NCI-H2196 (cell line): ENCODE measurements at regions not wholly inside any gene's neighbourhood (a gene's known extent, or its start where the extent isn't known, plus 50 kb on each side); places are given as distances from the start of the nearest gene placed in this dataset.

Experiments
- DNase-seq: peaks from one replicate; lab custom pipeline; 2025; ENCODE audit not compliant: unreplicated experiment; lab: John Stamatoyannopoulos, UW

DNA sequence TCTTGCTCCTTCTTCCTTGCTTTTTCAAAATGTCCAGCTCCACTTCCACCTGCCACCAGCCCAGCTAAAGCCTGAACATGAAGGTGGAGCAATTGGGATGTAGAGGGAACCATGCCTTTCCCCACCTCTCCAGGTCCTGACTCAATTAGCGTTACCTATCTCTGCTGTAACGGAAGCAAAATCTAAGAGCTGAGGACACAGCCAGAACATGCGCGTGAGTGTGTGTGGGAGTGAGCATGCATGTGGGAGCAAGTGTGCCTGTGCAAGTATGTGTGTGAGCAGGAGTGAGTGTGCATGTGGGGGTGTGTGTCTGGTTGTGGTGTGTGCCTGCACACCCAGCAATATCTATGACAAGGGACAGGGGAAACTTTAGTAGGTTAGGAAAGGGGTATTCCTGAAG is 364.5 kb downstream of the MID1IP1 start:
- DNase-seq = no peak

DNA sequence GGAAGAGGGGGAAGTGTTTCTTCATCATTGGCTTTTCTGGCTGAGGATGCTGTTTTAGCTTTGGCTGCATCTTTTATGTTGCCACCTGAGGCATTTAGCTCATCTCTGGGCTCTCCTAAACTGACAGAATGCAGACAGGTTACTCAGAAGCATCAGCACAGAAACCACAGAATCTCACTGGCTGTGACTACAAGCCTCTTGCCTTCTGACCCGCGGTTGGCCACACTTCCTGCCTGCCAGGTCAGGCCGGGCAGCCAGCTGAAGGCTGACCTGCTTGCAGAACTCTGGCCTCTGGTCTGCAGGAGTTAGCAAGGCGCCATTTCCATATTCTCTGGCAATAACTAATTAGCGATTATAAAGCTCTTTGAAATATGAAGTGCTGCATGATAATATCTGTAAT is 366.5 kb downstream of the MID1IP1 start:
- no peak for DNase-seq

DNA sequence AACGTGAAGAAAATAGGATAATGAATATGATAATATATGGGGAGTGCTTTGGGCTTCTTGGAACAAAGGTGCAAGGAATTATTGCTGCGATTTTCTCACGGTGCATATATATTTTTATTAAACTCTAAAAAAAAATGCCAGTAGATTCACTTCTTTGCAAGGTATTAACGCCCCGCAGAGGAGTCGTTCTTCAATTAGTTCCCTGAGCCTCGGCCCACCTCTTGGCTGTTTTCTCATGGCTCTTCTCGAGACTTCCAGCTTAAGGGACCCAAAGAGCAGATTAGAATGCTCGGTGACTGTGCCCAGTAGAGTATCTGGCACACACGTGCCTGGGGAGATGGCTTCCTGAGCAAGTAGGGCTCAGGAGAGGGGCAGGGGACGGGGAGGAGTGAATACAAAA is 367.4 kb downstream of the MID1IP1 start:
- no peak for DNase-seq

DNA sequence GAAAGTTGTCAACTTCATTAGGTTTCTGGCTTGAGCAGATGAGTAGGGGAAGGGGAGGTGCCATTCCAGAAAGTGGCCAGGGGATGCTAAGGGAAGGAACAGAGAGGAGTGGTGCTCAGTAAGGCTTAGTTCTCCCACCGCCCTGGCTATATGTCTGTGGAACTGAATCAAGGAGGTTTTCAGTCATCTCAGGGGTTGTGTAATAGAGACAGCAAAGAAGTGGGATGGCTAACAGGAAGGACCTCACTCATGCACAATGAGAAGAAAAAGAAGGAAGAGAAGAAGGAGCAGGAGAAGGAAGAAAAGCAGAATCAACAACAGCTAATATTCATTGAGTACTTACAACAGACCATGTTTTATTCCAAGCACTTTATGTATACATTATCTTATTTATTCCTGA is 368.7 kb downstream of the MID1IP1 start:
- DNase-seq = no peak

DNA sequence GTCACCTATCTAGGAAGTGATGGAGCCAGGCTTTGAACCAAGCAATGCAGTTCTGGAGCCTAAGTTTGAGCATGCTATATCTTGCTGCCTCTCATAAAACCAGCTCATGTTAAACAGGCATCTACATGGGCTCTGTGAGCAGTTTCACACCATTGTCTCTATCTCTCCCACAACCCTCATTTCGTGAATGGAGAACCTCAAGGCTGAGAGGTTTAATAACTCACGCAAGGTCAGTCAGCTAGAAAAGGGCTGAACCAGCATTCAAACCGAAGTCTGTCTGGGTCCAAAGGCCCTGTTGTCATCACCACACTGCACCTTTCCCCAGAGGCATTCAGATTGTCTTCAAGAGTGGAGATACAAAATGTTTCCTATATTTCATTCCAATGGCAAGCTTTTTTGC is 369.2 kb downstream of the MID1IP1 start:
- DNase-seq = no peak

DNA sequence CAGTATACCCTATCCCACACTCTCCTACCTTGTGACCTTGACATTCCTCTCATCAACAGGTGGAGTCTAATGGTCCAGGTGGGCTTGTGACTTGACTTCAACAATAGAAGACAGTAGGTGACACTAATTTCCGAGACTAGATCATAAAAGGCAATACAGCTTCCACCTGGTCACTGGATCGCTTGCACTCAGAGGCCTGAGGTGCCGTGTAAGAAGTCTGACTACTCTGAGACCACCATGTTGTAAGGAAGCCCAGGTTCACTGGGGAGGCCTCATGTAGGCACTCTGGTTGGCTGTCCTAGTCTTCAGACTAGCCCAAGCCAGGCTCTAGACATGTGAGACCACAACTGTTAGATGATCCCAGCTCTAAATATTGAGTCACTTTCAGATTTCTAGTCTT is 370.4 kb downstream of the MID1IP1 start:
- DNase-seq = no peak

DNA sequence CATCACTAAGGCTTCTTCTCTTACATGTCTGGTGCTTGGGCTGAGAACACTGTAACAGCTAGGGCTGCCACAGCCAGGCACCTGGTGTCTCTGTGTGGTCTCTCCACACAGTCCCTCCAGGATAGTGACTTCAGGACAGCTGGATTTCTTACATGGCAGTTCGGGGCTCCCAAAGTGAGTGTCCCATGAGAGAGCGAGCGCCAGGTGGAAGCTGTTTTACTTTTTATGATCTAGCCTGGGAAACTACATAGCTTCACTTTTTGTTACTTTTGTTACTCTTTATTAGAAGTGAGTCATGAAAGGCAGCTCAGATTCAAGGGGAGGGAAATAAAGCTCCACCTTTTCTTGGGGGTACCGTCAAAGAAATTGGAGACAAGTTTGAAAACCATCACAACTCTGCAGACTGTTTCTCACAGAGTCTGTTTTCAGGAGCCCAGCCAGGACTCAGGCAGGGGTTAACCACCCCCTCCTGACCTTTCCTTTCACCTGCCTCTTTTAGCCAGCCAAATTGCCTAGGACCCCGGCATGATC is 373.0 kb downstream of the MID1IP1 start:
- DNase-seq = no peak

DNA sequence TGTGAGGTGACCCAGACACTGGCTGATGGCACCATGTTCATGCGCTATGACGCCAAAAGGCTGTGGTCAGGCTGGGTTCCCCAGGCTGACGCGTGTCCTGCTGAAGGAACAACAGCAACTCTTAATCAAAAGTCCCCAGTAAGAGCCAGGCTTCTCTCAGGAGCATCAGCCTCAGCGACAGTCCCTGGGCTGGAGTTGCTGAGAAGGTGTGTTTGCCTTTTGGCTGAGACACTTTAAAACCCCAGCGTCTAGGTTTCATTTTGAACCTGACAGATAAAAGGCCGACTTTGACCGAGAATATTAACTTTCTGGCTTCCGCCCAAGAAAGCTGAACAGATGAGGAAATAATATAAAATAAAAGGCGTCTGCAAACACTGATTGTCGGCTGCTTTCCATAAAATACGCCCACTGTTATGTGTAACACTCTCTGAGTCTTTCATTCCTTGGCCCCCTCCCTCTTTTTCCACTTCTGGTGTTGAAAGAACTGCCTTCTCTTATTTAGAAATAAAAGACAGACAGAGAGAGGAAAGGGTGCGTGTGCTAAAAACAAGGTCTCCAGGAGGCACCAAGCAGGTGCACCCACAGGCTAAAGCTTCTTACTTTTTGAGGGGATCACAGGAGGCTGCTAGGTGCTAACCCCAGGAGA is 373.6 kb downstream of the MID1IP1 start:
- DNase-seq = peak; percentile 59

DNA sequence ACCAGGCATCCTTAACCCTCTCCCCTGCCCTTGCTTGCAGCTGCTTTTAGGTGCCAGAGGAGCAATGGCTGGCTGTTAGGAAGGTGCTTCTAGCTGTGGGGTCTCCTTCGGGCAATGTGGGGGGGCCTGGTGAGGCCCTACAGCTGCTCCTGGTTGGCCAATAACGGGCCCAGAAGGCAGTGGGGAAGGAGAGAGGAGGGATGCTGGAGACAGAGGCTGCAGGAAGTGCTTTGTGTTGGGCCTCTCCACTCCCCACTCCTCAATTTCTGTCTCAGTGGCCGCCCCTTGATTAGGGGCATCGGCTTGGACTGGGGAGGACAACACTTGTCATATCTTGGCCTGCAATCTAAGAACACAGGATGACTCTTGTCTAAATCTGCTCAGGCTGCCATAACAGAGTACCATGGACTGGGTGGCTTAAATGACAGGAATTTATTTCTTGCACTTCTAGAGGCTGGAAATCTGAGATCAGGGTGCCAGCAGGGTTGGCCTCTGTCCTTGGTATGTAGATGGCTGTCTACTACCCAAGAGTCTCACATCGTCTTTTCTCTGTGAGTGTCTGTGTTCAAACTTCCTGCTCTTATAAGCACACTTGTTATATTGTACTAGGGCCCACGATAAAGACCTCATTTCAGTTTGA is 374.3 kb downstream of the MID1IP1 start:
- DNase-seq = no peak

DNA sequence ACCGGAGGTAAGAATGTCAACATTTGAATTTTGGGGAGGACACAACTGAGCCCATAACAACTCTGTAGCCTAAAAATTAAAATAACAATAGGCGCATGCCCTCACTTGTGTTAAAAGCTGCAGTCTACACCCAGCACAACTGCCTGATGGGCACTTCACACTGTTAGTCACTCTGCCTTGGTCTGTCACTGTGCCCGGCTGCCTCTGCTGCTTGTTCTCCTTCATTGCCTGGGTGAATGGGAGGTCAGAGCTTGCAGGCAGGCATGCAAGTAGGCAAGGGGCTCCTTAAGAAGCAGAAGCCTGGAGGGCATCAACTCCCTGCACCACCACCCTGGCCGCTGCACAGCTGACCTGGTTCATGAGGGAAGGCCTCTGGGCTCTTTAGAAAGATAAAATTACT is 374.8 kb downstream of the MID1IP1 start:
- no peak for DNase-seq

DNA sequence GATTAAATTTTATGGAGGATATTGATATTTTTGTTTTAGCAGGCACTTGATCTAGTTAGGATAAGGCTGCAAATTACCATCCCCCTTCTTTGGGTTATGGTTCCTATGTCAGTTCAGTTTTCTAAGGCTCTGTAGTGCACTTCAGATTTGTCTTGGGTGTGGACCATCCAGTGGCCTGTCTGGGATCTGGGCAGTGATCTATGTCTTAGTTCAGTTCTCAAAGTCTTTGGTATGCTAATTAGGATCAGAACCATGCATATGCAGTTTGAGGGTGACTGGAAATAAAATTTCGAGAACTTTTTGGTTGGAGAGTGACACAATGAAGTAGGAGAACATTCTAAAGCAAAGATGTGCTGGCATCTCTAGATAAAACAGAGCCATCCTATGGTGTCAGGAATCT is 388.2 kb downstream of the MID1IP1 start:
- DNase-seq = no peak

DNA sequence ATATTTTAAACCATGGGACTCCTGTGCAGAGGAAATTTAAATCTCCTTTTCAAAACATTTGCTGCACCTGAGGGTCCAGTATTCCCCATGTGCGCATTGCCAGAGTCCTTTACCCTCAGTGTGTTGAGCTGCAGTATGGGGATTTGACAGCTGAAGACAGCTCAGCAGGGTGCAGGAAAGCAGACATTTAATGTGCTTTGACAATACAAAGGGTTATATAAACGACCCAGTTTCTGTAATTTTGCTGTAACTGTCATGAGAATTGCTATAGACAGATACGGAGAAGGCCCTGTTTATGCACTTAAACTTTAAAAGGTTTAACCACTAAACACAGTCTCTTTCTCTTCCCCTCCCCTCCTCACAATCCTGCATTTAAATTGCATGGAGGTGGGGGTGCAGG is 393.4 kb downstream of the MID1IP1 start:
- no peak for DNase-seq

DNA sequence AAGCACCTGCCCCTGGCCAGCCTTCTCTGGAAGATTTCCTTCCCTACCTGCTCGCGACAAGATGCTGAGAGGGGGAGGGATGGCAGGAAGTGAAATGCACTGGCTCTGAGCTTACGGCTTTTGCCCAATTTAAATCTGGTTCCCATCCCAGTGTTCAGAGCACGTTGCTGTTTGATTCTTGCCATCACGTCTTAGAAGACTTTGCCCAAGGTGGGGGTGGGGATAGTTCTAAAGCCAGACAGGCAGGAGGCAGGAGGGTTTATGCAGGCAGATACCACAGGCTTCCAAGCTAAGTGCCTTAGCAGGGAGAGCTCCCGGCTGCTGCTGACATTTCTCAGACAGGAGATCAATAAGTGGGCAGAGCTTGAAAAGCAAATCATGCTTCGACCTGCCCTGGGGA is 393.9 kb downstream of the MID1IP1 start:
- no peak for DNase-seq

DNA sequence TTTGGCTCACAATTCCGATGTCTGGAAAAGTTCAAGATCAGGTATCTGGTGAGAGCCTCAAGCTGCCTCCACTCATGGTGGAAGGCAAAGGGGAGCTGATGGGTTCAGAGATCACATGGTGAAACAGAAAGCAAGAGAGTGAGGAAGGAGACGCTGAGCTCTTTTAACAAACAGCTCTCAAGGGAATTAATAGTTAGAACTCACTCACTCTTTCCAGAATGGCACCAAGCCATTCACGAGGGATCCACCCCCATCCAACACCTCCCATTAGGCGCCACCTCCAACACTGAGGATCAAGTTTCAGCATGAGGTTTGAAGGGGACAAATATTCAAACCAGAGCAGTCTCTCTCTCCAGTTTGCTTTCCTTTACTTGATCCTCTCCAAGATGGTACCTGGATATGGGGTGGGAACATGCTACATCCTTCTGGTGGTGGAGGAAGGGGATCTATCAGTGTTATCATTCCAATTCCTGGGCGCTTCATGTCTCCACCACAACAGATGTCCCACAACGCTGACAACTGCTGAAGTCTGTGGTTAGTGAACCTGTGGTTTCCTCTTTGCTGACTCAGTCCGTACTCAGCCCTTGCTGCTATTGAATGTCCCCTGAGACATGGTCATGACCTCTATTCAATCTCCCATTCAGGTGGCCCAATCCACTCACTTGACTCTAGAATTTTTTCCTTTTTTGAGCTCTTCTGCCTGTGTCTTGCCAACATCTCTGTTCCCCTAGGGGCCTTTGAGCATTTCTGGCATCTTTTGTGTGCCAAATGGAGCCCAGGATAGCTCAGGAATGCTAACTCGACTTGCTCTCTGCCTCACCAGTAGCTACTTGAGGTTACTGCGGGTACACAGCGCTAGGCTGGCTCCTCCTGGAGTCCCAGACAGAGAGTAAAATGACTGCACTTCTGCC is 395.2 kb downstream of the MID1IP1 start:
- peak; percentile 15 for DNase-seq

DNA sequence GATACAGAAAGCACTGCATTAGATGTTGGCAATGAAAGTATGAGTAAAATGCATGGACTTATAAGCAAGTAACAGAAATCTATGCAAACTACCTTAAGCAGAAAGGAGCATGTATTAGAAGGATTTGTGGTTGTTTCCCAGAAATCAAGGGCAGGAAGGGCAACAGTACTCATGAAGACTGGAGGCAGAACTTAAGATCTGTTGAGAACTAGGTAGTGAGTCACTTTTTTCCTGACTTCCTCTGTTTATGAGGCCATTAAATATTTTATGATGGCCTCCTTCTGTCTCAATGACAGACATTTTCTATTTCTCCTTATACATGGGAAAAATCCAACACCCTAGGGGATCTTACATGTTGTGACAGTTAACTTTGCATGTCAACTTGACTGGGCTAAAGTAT is 398.2 kb downstream of the MID1IP1 start:
- DNase-seq = no peak

DNA sequence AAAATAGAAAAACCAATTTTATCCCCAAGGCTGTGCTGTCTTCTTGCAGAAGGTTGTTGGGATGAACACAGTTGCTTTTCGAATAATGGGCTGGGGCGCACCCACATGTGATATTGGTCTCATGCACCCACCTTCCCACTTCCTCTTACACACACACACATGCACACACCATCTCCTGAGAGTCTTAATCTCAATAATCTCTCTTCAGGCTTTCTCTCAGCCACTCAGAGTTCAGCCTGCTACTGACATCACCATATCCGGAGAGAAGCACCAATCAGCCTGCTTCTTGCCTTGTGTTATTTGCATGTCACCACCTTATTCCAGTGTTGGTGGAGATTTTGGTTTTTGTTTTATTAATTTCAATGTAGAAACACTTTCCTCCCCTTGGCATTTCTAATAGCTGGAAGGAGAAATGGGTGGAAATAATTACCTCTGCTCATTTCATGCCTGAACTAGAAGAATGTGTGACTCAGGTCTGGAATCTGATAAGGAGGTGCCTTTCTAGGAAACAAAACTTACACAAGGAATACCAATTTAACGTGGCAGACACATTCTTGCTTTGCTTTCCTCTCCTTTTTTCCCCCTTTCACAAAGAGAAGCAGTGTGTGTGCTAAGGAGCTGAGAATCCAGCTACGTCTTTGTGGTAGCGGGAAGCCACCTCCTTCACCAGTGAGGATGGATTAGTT is 400.2 kb downstream of the MID1IP1 start:
- no peak for DNase-seq

DNA sequence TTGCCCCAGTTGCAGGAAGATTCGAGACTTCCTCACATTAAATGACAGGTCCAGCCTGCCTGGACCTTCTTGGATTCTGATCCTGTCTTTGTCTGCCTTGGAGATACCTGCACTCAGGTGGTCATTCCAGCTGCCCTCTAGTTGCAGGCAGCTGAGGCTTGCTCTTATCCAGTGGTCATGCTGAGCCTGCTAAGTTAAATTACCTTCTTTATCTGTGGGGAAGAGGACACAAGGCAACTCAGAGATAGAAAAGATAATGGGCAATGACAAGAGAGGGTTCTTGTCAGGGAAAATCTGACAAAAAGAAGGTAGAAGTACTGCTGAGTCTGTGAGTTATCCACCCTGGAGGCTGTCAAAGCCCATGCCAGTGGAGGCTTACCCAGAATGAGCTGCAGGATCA is 401.4 kb downstream of the MID1IP1 start:
- no peak for DNase-seq

DNA sequence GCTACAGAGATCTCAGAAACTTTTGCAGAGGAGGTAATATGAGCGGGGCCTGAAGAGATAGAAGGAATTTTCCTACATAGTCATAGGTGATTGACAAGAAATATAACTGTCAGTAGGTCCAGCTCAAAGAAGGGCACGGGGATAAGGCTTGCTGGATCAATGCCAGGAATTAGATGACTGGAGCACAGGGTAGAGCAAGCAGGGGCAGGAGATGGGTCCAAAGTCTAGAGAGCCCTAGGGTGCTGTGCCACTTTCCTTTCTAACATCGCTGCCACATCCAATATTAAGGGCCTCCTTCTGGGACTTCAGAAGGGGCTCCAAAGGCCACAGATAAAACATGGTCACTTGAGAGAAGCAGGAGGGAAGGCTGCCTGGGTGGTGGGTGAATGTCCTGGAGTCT is 402.2 kb downstream of the MID1IP1 start:
- no peak for DNase-seq

DNA sequence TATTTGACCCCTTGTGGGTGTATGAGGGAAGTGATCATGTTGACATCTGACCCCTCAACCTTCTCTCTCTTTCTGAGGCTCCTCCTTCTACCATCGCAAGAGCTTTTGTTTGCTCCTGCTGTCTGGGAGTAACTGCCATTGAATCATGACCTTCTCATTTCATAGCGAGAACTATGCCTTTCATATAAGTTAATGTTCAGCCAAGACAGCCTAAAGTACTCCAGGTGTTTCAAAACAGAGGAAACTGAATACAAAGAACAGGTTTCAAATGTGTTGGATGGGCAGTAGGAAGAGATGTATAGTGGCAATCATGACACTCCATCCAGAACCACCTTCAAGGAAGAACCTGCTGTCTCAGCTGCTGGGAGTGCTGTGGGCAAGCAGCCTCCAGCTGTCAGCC is 403.1 kb downstream of the MID1IP1 start:
- DNase-seq = no peak

DNA sequence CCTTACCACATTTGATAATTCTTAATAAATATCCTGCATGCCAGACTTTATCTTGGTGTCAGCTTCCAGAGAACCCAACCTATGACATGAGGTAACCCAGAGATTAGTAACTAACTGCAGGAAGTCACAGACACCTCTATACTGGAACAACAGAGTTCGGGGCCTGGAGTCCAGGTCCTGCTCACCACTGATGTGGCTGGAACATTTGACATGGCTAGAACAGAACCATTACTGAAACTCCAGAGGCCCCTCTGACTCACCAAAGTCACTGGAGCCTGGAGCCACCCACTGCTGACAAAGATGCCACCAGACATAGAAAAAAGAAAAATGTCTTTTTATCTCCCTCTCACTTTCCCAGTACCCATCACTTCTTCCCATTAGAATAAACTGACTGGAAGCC is 403.7 kb downstream of the MID1IP1 start:
- DNase-seq = no peak

DNA sequence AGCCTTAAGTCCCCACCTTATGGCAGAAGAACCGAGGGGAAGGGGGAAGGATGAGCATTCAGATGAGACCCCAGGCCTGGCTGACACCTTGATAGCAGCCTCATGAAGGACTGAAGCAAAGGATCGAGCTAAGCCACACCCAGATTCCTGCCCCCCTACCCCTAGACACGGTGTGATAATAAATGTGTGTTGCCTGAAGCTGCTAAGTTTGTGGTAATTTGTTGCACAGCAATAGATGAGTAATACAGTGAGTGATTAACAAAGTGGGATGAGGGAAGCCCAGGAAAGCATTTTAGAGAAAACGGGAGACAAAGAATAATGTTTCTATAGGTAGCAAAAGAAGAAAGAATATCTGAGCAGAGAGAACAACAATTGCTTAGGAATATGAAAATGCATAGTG is 404.2 kb downstream of the MID1IP1 start:
- no peak for DNase-seq
